ENCODE measurements at regions not wholly inside any gene's neighbourhood (a gene's known extent, or its start where the extent isn't known, plus 50 kb on each side); places are given as distances from the start of the nearest gene placed in this dataset.
"Not testable (repeated sequence)": the region's sequence is repeated elsewhere in the genome, so short reads cannot be mapped to it uniquely, and the experiment has no call there.

DNA sequence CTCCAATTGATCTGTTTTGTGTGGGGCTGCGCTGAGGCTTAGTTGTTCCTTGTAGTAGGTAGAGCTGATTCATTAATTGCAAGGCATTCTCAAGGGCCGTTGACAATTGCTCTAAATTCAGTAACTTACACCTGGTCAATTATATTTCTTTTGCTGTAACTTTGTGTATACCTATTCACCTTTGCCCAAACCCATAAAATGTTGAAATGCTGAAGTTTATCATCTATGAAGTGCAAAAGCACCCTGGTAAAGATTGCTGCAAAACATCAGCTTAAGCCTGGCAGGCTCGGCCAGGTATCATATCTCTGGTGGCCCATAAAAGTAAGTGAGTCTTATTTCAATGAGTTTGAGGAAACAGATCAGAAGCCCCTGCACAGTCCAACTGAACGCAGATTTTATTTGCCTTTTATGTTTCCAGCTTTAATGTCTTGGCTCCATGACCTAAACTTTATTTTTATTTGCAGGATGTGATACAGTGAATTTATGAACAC lies 203.6 kb upstream of the SLCO3A1 start:
- H3K27me3 ChIP-seq, result no peaks in the 10 kb centered on the region
- H3K36me3 ChIP-seq, result no peaks in the 10 kb centered on the region
- DNase-seq, result no peak
- no peak for TF ChIP-seq CTCF (IDR thresholded peaks at IDR 0.05; ENCODE audit: low read depth, low read length)
- no peaks in the 10 kb centered on the region for H3K9me3 ChIP-seq
- peaks cover 5% of the 10 kb centered on the region; the same call in 1 of the 2 replicates for H3K4me1 ChIP-seq
- no peak overlapping the region for H3K4me3 ChIP-seq (ENCODE audit: low read depth, low read length)

DNA sequence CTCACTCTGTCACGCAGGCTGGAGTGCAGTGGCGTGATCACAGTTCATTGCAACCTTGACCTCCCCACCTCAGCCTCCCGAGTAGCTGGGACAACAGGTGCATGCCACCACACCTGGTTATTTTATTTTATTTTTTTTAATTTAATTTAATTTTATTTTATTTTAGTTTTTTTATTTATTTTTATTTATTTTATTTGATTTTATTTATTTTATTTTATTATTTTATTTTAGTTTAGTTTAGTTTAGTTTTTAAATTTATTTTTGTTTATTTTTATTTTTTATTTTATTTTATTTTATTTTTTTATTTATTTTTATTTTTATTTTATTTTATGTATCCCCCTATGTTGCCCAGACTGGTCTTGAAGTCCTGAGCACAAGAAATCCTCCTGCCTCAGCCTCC lies 202.3 kb upstream of the SLCO3A1 start:
- no peaks in the 10 kb centered on the region for H3K36me3 ChIP-seq
- TF ChIP-seq CTCF (IDR thresholded peaks at IDR 0.05; ENCODE audit: low read depth, low read length), result no peak
- no peaks in the 10 kb centered on the region for H3K9me3 ChIP-seq
- no peak for DNase-seq
- no peaks in the 10 kb centered on the region for H3K27me3 ChIP-seq
- H3K4me3 ChIP-seq (ENCODE audit: low read depth, low read length), result no peak overlapping the region
- H3K4me1 ChIP-seq, result peaks cover 5% of the 10 kb centered on the region; the same call in 1 of the 2 replicates

DNA sequence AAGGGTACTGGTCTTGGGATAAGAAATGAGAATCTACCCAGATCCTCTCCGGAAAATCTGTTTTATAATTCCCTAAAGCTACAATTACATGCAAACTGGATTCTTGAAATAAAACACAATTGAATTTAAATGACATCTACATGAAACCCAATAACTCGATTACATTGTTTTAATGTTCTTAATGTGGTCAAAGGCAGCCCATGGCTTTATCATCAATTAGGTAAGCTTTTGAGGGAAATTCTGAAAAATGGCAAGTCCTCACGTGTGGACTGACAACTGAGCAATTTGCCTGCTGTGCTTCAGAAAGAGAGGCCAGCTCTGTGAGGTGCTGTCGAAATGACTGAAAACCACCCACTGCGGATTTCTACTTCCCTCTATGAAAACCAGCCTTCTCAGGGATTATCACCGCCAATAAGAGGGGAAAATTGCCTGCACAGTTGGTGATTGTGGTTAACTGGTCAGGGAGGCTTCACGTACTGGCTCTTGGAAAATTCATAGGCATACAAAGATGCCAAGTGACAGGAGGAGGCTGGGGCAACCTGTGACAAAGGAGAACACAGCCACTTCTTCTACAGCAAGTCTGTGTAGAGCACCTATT lies 200.8 kb upstream of the SLCO3A1 start:
- DNase-seq, result no peak
- no peaks in the 10 kb centered on the region for H3K36me3 ChIP-seq
- H3K27me3 ChIP-seq, result no peaks in the 10 kb centered on the region; the same call in 1 of the 2 replicates
- no peak for TF ChIP-seq CTCF (IDR thresholded peaks at IDR 0.05; ENCODE audit: low read depth, low read length)
- H3K9me3 ChIP-seq, result no peaks in the 10 kb centered on the region
- no peak overlapping the region for H3K4me3 ChIP-seq (ENCODE audit: low read depth, low read length)
- peaks cover 5% of the 10 kb centered on the region; the same call in 1 of the 2 replicates for H3K4me1 ChIP-seq

DNA sequence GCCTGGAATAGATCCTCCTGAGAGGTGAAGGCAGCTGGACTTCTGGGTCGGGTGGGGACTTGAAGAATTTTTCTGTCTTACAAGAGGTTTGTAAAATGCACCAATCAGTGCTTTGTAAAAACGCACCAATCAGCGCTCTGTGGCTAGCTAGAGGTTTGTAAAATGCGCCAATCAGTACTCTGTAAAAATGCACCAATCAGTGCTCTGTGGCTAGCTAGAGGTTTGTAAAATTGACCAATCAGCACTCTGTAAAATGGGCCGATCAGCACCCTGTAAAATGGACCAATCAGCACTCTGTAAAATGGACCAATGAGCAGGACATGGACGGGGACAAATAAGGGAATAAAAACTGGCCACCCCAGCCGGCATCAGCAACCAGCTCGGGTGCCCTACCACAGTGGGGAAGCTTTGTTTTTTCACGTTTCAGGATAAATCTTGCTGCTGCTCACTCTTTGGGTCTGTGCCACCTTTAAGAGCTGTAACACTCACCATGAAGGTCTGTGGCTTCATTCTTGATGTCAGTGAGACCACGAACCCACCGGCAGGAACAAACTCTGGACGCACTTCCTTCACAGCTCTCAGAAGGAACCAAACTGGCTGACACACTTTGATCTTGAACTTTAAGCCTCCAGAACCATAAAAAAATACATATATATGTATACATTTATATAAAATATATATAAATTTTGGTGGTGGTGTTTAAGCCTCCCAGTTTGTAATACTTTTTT lies 197.8 kb upstream of the SLCO3A1 start:
- H3K4me3 ChIP-seq (ENCODE audit: low read depth, low read length); H3K9me3 ChIP-seq; H3K27me3 ChIP-seq; H3K4me1 ChIP-seq; H3K36me3 ChIP-seq; DNase-seq: not testable (repeated sequence)

- no peak for DNase-seq
- H3K36me3 ChIP-seq, result no peaks in the 10 kb centered on the region
- H3K4me1 ChIP-seq, result no peaks in the 10 kb centered on the region
- H3K4me3 ChIP-seq (ENCODE audit: low read depth, low read length), result no peak overlapping the region
- H3K27me3 ChIP-seq, result no peaks in the 10 kb centered on the region; the same call in 1 of the 2 replicates
- TF ChIP-seq CTCF (IDR thresholded peaks at IDR 0.05; ENCODE audit: low read depth, low read length), result peak; percentile 26; the same call in 1 of the 2 replicates
- no peaks in the 10 kb centered on the region for H3K9me3 ChIP-seq
Measured at GRCh38 chr15:91660174-91660649, 193.3 kb upstream of the SLCO3A1 start.

DNA sequence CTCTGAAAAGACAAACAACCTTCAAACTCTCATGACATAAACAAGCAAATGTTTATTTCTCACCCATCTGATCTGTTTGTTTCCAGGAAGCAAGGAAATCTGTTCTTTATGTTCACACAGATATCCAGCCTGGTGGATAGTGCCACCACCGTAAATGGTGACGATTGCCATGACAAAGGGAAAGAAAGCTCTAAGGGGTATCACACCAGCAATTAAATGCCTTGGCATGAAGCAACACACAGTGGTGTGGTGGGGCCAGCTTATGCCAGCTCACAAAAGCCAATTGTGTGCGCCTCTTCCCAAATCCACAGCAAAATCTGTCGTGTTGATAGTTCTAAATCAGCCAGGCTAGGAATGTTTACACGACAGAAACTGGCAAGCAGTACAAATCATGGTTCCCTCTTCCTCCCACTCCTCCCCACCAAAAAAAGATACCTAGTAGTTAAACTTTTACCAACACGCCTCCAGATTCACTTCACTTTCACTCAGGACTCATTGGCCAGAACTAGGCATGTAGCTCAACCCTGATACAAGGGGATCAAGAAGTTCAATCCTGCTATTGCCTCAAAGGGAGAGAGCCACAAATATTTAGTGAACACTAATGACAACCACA lies 189.2 kb upstream of the SLCO3A1 start:
- H3K9me3 ChIP-seq, result no peaks in the 10 kb centered on the region
- no peaks in the 10 kb centered on the region for H3K4me1 ChIP-seq
- no peaks in the 10 kb centered on the region for H3K36me3 ChIP-seq
- DNase-seq, result no peak
- no peak overlapping the region for H3K4me3 ChIP-seq (ENCODE audit: low read depth, low read length)
- TF ChIP-seq CTCF (IDR thresholded peaks at IDR 0.05; ENCODE audit: low read depth, low read length), result no peak
- H3K27me3 ChIP-seq, result no peaks in the 10 kb centered on the region
